SJCRH30 (cell line): ENCODE measurements at regions not wholly inside any gene's neighbourhood (a gene's known extent, or its start where the extent isn't known, plus 50 kb on each side); places are given as distances from the start of the nearest gene placed in this dataset.
A peak's percentile ranks its signal among the peaks of the same experiment; 100 is the strongest.

Experiments used
- DNase-seq, 2 experiments: peaks; one replicate each; pipeline ENCODE4 v3.0.0-alpha.2; 2015 to 2020
- H3K27ac ChIP-seq: fragments of 250-450 bp; sonication (Bioruptor Pico); 2 replicates; pipeline ENCODE4 v1.5.1; 2020; ENCODE audit warnings: mild to moderate bottlenecking, moderate library complexity
- H3K27me3 ChIP-seq: fragments of 250-450 bp; sonication (Bioruptor Pico); 2 replicates; pipeline ENCODE4 v1.5.1; 2020; ENCODE audit warnings: mild to moderate bottlenecking, moderate library complexity
- H3K36me3 ChIP-seq: fragments of 250-450 bp; sonication (Bioruptor Pico); 2 replicates; pipeline ENCODE4 v1.5.1; 2020; ENCODE audit warnings: mild to moderate bottlenecking, moderate library complexity
- H3K4me1 ChIP-seq: fragments of 250-450 bp; sonication (Bioruptor Pico); 2 replicates; pipeline ENCODE4 v1.5.1; 2020; ENCODE audit warnings: mild to moderate bottlenecking, moderate library complexity
- H3K4me3 ChIP-seq: fragments of 250-450 bp; sonication (Bioruptor Pico); 2 replicates; pipeline ENCODE4 v1.5.1; 2020; ENCODE audit warnings: mild to moderate bottlenecking, moderate library complexity
- H3K9me3 ChIP-seq: fragments of 250-450 bp; sonication (Bioruptor Pico); replicated peaks from 2 replicates; pipeline ENCODE4 v1.5.1; 2020; ENCODE audit warnings: mild to moderate bottlenecking, moderate library complexity

GRCh38 chr4:156060661-156061060 is 107.0 kb upstream of the CTSO start:
- no peak overlapping the region for H3K27ac ChIP-seq
- H3K9me3 ChIP-seq = no peaks in the 10 kb centered on the region
- no peak overlapping the region for H3K4me3 ChIP-seq
- no peaks in the 10 kb centered on the region for H3K36me3 ChIP-seq
- no peaks in the 10 kb centered on the region for H3K27me3 ChIP-seq
- DNase-seq = no peak
- H3K4me1 ChIP-seq = no peaks in the 10 kb centered on the region; the same call in 1 of the 2 replicates

GRCh38 chr4:156053174-156053573 is 99.5 kb upstream of the CTSO start:
- H3K4me3 ChIP-seq = no peak overlapping the region
- no peaks in the 10 kb centered on the region for H3K9me3 ChIP-seq
- H3K27me3 ChIP-seq = no peaks in the 10 kb centered on the region
- no peaks in the 10 kb centered on the region; the same call in 1 of the 2 replicates for H3K4me1 ChIP-seq
- H3K36me3 ChIP-seq = no peaks in the 10 kb centered on the region
- no peak overlapping the region for H3K27ac ChIP-seq
- no peak for DNase-seq

- Histone ChIP-seq H3K27ac (no peak overlapping the region), H3K9me3 (no peaks in the 10 kb centered on the region), H3K4me1 (no peaks in the 10 kb centered on the region), H3K4me3 (no peak overlapping the region), H3K27me3 (no peaks in the 10 kb centered on the region), H3K36me3 (no peaks in the 10 kb centered on the region)
- DNase-seq = no peak
These were observed 98.5 kb upstream of the CTSO start for GRCh38 chr4:156052116-156052515.

- peak; percentile 70 to 78 for DNase-seq
- Histone ChIP-seq H3K4me3 (no peak overlapping the region), H3K4me1 (peaks cover 7% of the 10 kb centered on the region), H3K36me3 (no peaks in the 10 kb centered on the region), H3K9me3 (no peaks in the 10 kb centered on the region), H3K27me3 (no peaks in the 10 kb centered on the region), H3K27ac (peak overlapping the region; percentile 23; the same call in 1 of the 2 replicates)
These were observed 85.1 kb upstream of the CTSO start for GRCh38 chr4:156038772-156039171.

- H3K4me3 ChIP-seq = no peak overlapping the region
- no peaks in the 10 kb centered on the region for H3K36me3 ChIP-seq
- no peak overlapping the region for H3K27ac ChIP-seq
- H3K27me3 ChIP-seq = no peaks in the 10 kb centered on the region
- H3K4me1 ChIP-seq = peaks cover 7% of the 10 kb centered on the region
- H3K9me3 ChIP-seq = no peaks in the 10 kb centered on the region
- no peak for DNase-seq
These were observed 82.8 kb upstream of the CTSO start for GRCh38 chr4:156036496-156036895.

GRCh38 chr4:156029691-156030090 is 76.0 kb upstream of the CTSO start:
- Histone ChIP-seq H3K9me3 (no peaks in the 10 kb centered on the region), H3K4me1 (no peaks in the 10 kb centered on the region), H3K27ac (no peak overlapping the region), H3K27me3 (no peaks in the 10 kb centered on the region), H3K36me3 (no peaks in the 10 kb centered on the region), H3K4me3 (no peak overlapping the region)
- DNase-seq = no peak

- Histone ChIP-seq H3K4me1 (no peaks in the 10 kb centered on the region), H3K36me3 (no peaks in the 10 kb centered on the region), H3K27ac (no peak overlapping the region), H3K27me3 (no peaks in the 10 kb centered on the region), H3K9me3 (no peaks in the 10 kb centered on the region), H3K4me3 (no peak overlapping the region)
- no peak for DNase-seq
These were observed 67.6 kb upstream of the CTSO start for GRCh38 chr4:156021298-156021697.

GRCh38 chr4:156019246-156019645 is 65.6 kb upstream of the CTSO start:
- Histone ChIP-seq H3K36me3 (no peaks in the 10 kb centered on the region), H3K27me3 (no peaks in the 10 kb centered on the region), H3K4me1 (no peaks in the 10 kb centered on the region), H3K27ac (no peak overlapping the region), H3K4me3 (no peak overlapping the region), H3K9me3 (no peaks in the 10 kb centered on the region)
- no peak for DNase-seq

GRCh38 chr4:156018383-156018782 is 64.7 kb upstream of the CTSO start:
- DNase-seq = no peak
- Histone ChIP-seq H3K27me3 (no peaks in the 10 kb centered on the region), H3K36me3 (no peaks in the 10 kb centered on the region), H3K4me3 (no peak overlapping the region), H3K4me1 (no peaks in the 10 kb centered on the region), H3K9me3 (no peaks in the 10 kb centered on the region), H3K27ac (no peak overlapping the region)

- DNase-seq = no peak
- Histone ChIP-seq H3K9me3 (no peaks in the 10 kb centered on the region), H3K27me3 (no peaks in the 10 kb centered on the region), H3K27ac (no peak overlapping the region), H3K4me3 (no peak overlapping the region), H3K4me1 (no peaks in the 10 kb centered on the region), H3K36me3 (no peaks in the 10 kb centered on the region)
These were observed 62.1 kb upstream of the CTSO start for GRCh38 chr4:156015781-156016180.

- Histone ChIP-seq H3K27ac (no peak overlapping the region), H3K36me3 (no peaks in the 10 kb centered on the region), H3K27me3 (no peaks in the 10 kb centered on the region), H3K9me3 (no peaks in the 10 kb centered on the region), H3K4me1 (no peaks in the 10 kb centered on the region), H3K4me3 (no peak overlapping the region)
- DNase-seq = no peak
These were observed 52.5 kb upstream of the CTSO start for GRCh38 chr4:156006192-156006591.
